ENCODE measurements at regions not wholly inside any gene's neighbourhood (a gene's known extent, or its start where the extent isn't known, plus 50 kb on each side); places are given as distances from the start of the nearest gene placed in this dataset.

- TF ChIP-seq REST (IDR thresholded peaks at IDR 0.05; ENCODE audit: insufficient replicate concordance, low read depth) (no peak), CTCF (IDR thresholded peaks at IDR 0.05; ENCODE audit: insufficient read depth, low read length) (no peak), POLR2AphosphoS5 (IDR thresholded peaks at IDR 0.05; ENCODE audit: low read depth) (no peak)
These were observed 384.0 kb downstream of the SAMD5 start for GRCh38 chr6:147892476-147892875.

Measured in HL-60 (cell line).